Neural progenitor cell (in vitro differentiated cells): ENCODE measurements at regions not wholly inside any gene's neighbourhood (a gene's known extent, or its start where the extent isn't known, plus 50 kb on each side); places are given as distances from the start of the nearest gene placed in this dataset.

ENCODE experiments used
- DNase-seq: peaks from one replicate; pipeline ENCODE4 v3.0.0-alpha.2; 2016; ENCODE audit warnings: low spot score
- H2AFZ ChIP-seq: fragments of 200-600 bp; sonication (generic); replicated peaks from 2 replicates; pipeline ENCODE4 v1.6.1; 2016; ENCODE audit warnings: antibody characterized with exemption
- H3F3A ChIP-seq: fragments of 200-600 bp; sonication (generic); 2 replicates; pipeline ENCODE4 v1.6.1; 2016; ENCODE audit warnings: antibody characterized with exemption, low read depth
- H3K27ac ChIP-seq: fragments of 200-600 bp; sonication (generic); 2 replicates; pipeline ENCODE4 v1.5.1; 2016; ENCODE audit warnings: mild to moderate bottlenecking
- H3K27me3 ChIP-seq: fragments of 200-600 bp; sonication (generic); 2 replicates; pipeline ENCODE4 v1.6.1; 2016; ENCODE audit warnings: mild to moderate bottlenecking, moderate library complexity
- H3K36me3 ChIP-seq: fragments of 200-600 bp; sonication (generic); 2 replicates; pipeline ENCODE4 v1.5.1; 2016
- H3K4me1 ChIP-seq: fragments of 200-600 bp; sonication (generic); 2 replicates; pipeline ENCODE4 v1.6.1; 2016; ENCODE audit warnings: mixed run types
- H3K4me2 ChIP-seq: fragments of 200-600 bp; sonication (generic); 2 replicates; pipeline ENCODE4 v1.6.1; 2016
- H3K4me3 ChIP-seq: fragments of 200-600 bp; sonication (generic); 2 replicates; pipeline ENCODE4 v1.5.1; 2016
- H3K79me2 ChIP-seq: fragments of 200-600 bp; sonication (generic); 2 replicates; pipeline ENCODE4 v1.6.1; 2016; ENCODE audit warnings: low read depth
- H3K9ac ChIP-seq: fragments of 200-600 bp; sonication (generic); 2 replicates; pipeline ENCODE4 v1.6.1; 2016
- H3K9me3 ChIP-seq: fragments of 200-600 bp; sonication (generic); 2 replicates; pipeline ENCODE4 v1.5.1; 2016; ENCODE audit warnings: low read depth
- H4K20me1 ChIP-seq: fragments of 200-600 bp; sonication (generic); 2 replicates; pipeline ENCODE4 v1.6.1; 2016; ENCODE audit warnings: low read depth
- H3K27ac Mint-ChIP-seq: 3 replicates; pipeline ENCODE4 v1.8.0; 2021; ENCODE audit warnings: mixed read lengths
- H3K27me3 Mint-ChIP-seq: 2 replicates; pipeline ENCODE4 v1.8.0; 2022; ENCODE audit warnings: low read depth, mild to moderate bottlenecking, inconsistent platforms, moderate library complexity, mixed read lengths; ENCODE audit not compliant: insufficient read depth
- H3K36me3 Mint-ChIP-seq: 3 replicates; pipeline ENCODE4 v1.8.0; 2021; ENCODE audit warnings: mixed read lengths
- H3K4me1 Mint-ChIP-seq: 3 replicates; pipeline ENCODE4 v1.8.0; 2021; ENCODE audit warnings: mixed read lengths
- H3K4me3 Mint-ChIP-seq: 3 replicates; pipeline ENCODE4 v1.8.0; 2021; ENCODE audit warnings: mild to moderate bottlenecking, moderate library complexity, mixed read lengths
- H3K9me3 Mint-ChIP-seq: 3 replicates; pipeline ENCODE4 v1.8.0; 2020; ENCODE audit warnings: mixed read lengths
- EZH2 ChIP-seq: fragments of 200-600 bp; sonication (generic); IDR thresholded peaks from 2 replicates; pipeline ENCODE4 v1.6.1; 2017; ENCODE audit warnings: antibody characterized with exemption, mild to moderate bottlenecking, moderate library complexity
- EZH2phosphoT487 ChIP-seq: fragments of 200-600 bp; sonication (generic); IDR thresholded peaks from 2 replicates; pipeline ENCODE4 v1.6.1; 2017; ENCODE audit warnings: antibody characterized with exemption
- TF ChIP-seq, protein P1 (sequence below): fragments of 200-600 bp; sonication (generic); IDR thresholded peaks from 2 replicates; pipeline ENCODE4 v1.5.1; 2017; ENCODE audit warnings: antibody characterized with exemption, mild to moderate bottlenecking

- no peak overlapping the region for H3K27ac ChIP-seq
- no peak overlapping the region for H3K4me3 ChIP-seq
- no peaks in the 10 kb centered on the region for H3K79me2 ChIP-seq
- H3K4me1 ChIP-seq, result peaks cover 13% of the 10 kb centered on the region
- Mint-ChIP-seq H3K9me3 (peaks cover 2% of the 10 kb centered on the region), H3K4me3 (peak overlapping the region; percentile 52), H3K4me1 (peaks cover 27% of the 10 kb centered on the region), H3K27ac (no peak overlapping the region), H3K27me3 (peaks cover 13% of the 10 kb centered on the region), H3K36me3 (no peaks in the 10 kb centered on the region)
- H3F3A ChIP-seq, result peaks cover 6% of the 10 kb centered on the region
- TF ChIP-seq EZH2phosphoT487, result no peak
- no peak for TF ChIP-seq EZH2
- TF ChIP-seq, protein P1, sequence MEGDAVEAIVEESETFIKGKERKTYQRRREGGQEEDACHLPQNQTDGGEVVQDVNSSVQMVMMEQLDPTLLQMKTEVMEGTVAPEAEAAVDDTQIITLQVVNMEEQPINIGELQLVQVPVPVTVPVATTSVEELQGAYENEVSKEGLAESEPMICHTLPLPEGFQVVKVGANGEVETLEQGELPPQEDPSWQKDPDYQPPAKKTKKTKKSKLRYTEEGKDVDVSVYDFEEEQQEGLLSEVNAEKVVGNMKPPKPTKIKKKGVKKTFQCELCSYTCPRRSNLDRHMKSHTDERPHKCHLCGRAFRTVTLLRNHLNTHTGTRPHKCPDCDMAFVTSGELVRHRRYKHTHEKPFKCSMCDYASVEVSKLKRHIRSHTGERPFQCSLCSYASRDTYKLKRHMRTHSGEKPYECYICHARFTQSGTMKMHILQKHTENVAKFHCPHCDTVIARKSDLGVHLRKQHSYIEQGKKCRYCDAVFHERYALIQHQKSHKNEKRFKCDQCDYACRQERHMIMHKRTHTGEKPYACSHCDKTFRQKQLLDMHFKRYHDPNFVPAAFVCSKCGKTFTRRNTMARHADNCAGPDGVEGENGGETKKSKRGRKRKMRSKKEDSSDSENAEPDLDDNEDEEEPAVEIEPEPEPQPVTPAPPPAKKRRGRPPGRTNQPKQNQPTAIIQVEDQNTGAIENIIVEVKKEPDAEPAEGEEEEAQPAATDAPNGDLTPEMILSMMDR, result no peak
- peak overlapping the region; percentile 68 for H3K4me2 ChIP-seq
- H2AFZ ChIP-seq, result no peak overlapping the region
- no peaks in the 10 kb centered on the region for H3K36me3 ChIP-seq
- peaks cover 52% of the 10 kb centered on the region for H3K27me3 ChIP-seq
- no peaks in the 10 kb centered on the region for H4K20me1 ChIP-seq
- H3K9me3 ChIP-seq, result no peaks in the 10 kb centered on the region
- H3K9ac ChIP-seq, result no peak overlapping the region
- peak; percentile 36 for DNase-seq
These were observed 558.3 kb downstream of the BRD1 start for GRCh38 chr22:49269371-49269770.

DNA sequence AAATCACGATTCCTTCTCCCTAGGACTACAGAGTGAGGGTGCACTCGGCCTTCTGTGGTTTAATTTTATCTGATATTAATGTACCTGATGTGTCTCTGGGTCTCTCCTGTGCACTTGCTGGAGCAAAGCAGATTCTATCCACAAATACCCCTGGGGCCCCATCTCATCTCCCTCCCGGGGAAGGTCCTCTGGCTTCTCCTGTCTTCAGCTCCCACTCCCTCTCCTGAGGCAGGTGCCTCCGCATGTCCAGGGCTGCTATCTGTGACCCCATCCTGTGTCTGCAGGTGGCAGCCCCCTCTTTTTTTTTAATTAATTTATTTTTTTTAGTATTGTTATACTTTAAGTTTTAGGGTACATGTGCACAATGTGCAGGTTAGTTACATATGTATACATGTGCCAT, 558.7 kb downstream of the BRD1 start:
- H3K4me3 ChIP-seq, result no peak overlapping the region

GRCh38 chr22:49267996-49268395, 559.7 kb downstream of the BRD1 start:
- Histone ChIP-seq H3F3A (peaks cover 6% of the 10 kb centered on the region), H3K9ac (no peak overlapping the region), H3K4me3 (no peak overlapping the region), H3K79me2 (no peaks in the 10 kb centered on the region), H3K9me3 (no peaks in the 10 kb centered on the region), H4K20me1 (no peaks in the 10 kb centered on the region), H3K27ac (no peak overlapping the region), H3K4me2 (no peak overlapping the region), H3K36me3 (no peaks in the 10 kb centered on the region), H3K4me1 (peaks cover 13% of the 10 kb centered on the region), H3K27me3 (peaks cover 52% of the 10 kb centered on the region), H2AFZ (no peak overlapping the region)
- H3K9me3 Mint-ChIP-seq, result peaks cover 2% of the 10 kb centered on the region
- DNase-seq, result no peak
- TF ChIP-seq EZH2phosphoT487, result no peak
- no peak for TF ChIP-seq EZH2
- TF ChIP-seq, protein P1, result no peak
- no peak overlapping the region for H3K27ac Mint-ChIP-seq
- no peak overlapping the region for H3K4me3 Mint-ChIP-seq
- peaks cover 9% of the 10 kb centered on the region for H3K27me3 Mint-ChIP-seq
- H3K36me3 Mint-ChIP-seq, result no peaks in the 10 kb centered on the region
- H3K4me1 Mint-ChIP-seq, result peaks cover 27% of the 10 kb centered on the region

More for the DNA sequence above, 558.7 kb downstream of the BRD1 start:
- Histone ChIP-seq H3K4me1 (peaks cover 13% of the 10 kb centered on the region), H3K27ac (no peak overlapping the region), H3K36me3 (no peaks in the 10 kb centered on the region), H3K27me3 (peaks cover 52% of the 10 kb centered on the region), H3K4me2 (no peak overlapping the region), H3K9ac (no peak overlapping the region), H4K20me1 (no peaks in the 10 kb centered on the region), H3K9me3 (no peaks in the 10 kb centered on the region), H3F3A (peaks cover 6% of the 10 kb centered on the region), H2AFZ (no peak overlapping the region), H3K79me2 (no peaks in the 10 kb centered on the region)
- Mint-ChIP-seq H3K9me3 (peaks cover 2% of the 10 kb centered on the region), H3K36me3 (no peaks in the 10 kb centered on the region), H3K4me1 (peaks cover 27% of the 10 kb centered on the region), H3K4me3 (no peak overlapping the region), H3K27me3 (peaks cover 11% of the 10 kb centered on the region), H3K27ac (no peak overlapping the region)
- TF ChIP-seq EZH2, result no peak
- TF ChIP-seq EZH2phosphoT487, result no peak
- TF ChIP-seq, protein P1, result no peak
- DNase-seq, result no peak
